ENCODE measurements at regions not wholly inside any gene's neighbourhood (a gene's known extent, or its start where the extent isn't known, plus 50 kb on each side); places are given as distances from the start of the nearest gene placed in this dataset.
"Not testable (repeated sequence)": the region's sequence is repeated elsewhere in the genome, so short reads cannot be mapped to it uniquely, and the experiment has no call there.

DNA sequence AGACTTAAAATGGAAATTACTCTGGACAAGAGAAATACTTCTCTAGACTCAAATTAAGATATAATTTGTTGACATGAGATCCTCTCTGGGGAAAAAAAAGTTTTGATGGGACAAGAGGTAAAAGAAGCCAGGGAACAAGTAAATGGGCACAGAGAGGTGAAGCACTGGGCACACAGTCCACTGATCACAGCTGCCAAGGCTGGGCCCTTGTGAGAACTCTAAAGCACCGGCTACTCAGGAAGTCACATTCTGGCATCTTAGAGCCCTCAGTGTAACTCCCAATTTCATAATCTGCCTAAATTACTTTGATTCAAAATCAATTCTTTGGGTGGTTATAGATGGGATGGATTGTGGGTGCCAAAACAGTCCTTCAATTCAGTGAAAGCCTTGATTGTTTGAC is 123.2 kb upstream of the CACNA2D1 start:
- no peak for DNase-seq (ENCODE audit: low read depth in 2 of 2)

DNA sequence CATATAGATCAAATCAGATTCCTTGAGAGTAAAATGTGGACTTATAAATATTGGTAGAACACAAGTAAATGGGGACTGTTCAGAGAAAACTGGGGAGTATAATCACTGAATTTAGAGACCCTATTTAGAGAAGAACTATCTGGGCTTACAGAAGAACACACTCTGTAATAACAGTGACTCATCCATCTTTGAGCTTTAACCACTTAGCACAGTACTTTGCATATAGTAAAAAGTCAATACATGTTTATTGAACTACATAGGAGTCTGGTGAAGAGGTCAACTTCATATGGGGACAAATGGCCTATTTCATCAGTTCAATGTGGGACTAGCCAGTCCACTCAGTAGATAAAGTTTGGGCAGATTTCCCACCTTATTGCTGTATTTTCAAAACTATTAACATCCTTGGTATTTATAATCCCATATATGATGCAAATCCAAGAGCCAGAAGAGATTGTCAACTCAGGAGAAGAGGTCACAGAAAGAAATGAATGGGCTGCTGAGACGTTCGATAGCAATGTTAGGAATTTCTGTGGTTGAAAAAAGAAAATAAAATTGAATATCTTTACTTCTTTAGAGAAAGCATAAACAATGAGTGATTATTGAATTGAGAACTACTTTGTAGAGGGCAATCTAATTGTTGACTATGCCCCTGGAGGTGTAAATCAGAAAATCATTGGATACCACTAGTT is 119.3 kb upstream of the CACNA2D1 start:
- peak; percentile 34 to 36 for DNase-seq (ENCODE audit: low read depth in 2 of 2)

DNA sequence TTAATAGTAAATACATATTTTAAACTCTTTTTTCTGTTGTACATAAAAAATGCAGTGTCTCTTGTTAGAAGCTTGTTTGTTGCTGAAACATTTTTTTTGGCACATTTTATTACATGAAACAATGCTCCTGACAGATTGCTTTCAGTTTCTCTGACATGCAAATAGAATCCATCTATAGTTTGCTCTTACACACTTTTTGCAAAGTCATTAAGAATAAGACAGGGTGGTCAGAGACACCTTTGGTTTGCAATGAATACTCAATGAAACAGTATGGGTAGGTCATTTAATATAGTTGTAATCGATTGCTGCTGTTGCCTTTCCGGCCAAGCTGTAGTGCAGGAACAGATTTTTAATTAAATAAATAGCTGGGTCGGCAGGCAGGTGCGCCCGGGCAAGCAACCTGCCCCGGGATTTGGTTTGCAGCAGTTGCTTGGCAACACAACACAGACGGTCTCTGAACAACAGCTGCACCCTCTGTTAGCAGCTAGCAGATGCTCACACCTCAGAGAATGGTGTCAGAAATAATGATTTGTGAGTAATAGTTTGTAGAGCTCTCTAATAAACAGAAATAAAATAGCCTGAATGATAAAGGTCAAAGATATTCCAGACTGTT is 115.7 kb upstream of the CACNA2D1 start:
- no peak for DNase-seq (ENCODE audit: low read depth in 2 of 2)

DNA sequence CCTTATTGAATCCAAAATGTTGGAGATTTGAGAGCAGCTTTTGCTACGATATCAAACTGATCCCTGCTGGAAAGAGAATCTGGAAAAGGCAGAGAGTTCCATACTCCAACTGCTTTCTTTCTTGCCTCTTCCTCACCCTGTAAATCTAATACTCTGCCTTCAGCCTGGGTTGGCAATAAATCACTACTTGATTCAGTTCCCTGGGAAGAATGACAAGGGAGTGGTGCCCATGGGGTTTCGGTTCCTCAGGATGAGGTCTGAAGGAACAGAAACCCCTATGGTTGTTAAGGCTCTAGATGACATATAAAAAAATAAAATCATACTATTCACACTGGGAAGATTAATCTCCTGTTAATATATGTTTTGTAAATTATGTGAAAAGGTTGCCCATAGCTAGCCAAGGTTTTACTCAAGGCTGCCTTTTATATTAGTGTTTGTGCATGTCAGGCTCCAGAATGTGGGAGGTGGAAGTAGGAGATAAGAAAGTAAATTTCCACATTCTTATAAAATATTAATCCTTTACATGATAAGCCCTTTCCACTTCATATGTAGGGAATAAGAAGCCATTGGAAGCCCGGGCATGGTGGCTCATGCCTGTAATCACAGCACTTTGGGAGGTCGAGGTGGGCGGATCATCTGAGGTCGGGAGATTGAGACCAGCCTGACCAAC is 106.2 kb upstream of the CACNA2D1 start:
- DNase-seq (ENCODE audit: low read depth in 2 of 2), result no peak

DNA sequence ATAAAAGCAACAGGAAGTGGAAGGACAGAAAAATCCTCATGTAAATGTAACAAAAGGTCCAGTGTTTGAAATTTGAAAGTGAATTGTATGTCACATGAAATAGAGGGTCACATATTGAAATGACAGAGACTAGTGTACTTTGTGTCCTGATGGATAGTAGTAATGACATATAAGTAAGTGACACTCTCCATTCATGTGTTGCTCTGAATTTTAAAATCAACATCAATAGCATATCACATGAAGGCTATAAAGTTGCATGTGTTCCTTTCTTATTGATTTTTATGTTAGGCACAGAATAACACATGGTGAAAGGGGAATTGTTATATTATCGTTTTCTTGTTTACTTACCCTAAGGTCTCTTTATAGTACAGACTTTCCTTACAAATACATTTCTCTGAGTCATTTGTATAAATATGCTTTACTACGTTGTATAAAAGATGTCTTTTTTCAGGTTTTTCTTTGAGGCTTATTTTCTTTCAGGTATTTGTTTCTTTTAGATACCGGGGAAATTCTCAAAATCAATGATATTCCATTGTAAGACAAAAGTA is 104.6 kb upstream of the CACNA2D1 start:
- no peak for DNase-seq (ENCODE audit: low read depth in 2 of 2)

DNA sequence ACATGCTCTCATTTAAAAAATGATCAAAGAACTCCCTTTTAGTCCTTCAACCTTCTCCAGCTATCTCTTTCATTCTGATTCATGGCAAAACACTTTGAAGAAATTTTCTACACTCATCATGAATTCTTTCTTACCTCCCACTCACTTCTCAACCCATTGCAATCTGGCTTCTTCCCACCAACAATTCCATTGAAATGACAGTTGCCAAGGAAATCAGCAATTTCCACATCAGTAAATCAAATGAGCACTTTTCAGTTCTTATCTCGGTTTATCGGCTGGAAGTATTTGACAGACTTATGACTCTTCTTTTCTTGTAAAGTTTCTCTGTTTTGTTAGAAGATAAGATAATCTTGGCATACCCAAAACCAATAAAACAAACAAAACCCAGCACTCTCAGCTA is 99.1 kb upstream of the CACNA2D1 start:
- peak; percentile 48 for DNase-seq (ENCODE audit: low read depth in 2 of 2)

DNA sequence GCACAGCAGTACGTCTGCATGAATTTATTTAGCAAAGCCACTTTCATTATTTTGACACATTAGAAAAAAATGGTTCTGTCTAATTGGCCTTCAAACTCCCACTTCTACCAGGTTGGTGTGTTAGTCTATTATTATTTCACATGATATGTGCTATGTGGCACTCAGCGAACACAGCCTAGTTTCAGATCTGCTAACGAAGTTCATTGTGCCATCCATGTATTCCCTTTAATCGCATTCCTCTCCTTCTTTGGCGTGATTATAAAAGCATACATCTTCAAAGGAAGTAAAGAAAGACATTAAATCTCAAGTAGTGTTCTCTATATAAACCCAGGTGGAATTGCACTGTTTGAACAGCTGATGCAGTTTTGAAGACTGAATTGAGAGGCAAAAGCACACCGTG is 96.4 kb upstream of the CACNA2D1 start:
- DNase-seq (ENCODE audit: low read depth in 2 of 2), result no peak

DNA sequence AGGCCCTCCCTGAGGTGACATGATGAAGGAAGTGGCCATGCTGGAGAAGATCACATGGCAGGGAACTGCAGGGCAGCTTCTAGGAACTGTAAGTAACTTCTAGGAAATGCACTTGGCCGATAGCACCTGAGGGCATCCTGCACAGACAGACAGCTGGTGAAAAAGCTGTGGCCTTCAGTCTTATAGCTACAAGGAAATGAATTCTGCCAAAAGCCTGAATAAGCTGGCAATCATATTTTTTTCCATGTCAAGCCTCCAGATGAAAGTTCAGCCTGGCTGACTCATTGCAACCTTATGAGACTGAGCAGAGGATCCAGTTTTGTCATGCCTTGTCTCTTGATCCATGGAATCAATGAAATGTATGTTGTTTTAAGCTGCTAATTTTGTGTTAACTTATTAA is 91.1 kb upstream of the CACNA2D1 start:
- no peak for DNase-seq (ENCODE audit: low read depth in 2 of 2)

DNA sequence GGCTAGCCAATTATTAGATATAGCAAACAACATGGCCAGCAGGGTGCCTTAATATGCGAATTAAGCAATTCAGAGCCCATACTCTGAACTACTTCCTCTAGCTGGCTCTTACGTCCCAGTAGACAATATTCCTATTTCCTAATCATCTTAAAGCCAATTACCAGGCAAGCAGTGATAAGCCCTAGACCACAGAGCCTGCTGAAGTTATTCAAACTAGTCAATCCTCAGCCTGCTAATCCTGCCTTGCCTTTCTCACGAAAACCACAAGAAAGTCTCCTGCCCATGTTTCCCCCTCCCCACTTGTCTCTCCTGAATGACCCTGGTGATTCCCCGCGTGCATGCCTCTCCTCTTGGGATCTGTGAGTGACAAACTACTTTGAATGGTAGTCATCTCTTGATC is 86.8 kb upstream of the CACNA2D1 start:
- no peak for DNase-seq (ENCODE audit: low read depth in 2 of 2)

DNA sequence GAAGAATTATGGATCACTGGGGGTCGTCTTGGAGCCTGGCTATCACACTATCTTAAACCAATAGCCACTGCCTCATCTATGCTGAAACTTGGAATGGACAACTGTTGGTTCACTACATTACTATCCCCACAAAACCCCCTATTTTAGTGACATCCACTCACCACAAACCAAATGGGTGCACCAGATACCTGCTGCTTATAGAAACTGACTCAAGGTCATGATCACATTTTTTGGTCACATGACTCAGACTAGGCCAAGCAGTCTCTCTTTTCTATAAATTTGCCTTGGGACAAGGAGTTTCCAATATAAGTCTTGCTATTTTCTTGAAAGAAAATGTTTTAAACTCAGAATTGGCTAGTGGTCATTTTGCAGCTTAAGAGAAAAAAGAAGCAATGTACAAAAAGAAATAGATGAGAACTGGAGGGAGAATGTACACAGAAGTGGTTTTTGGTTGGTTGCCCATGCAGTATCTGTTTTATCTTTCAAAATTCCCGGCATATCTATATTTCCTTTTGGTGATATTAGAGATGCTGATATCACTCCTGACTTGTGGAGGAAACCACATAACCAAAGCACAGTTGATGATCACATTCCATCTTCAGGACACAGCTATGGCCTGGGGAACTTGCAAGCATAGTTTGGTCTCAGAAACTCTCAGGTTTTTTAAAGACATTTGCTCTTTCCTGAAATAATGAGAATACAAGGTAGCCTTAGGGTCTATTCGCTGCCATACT is 85.2 kb upstream of the CACNA2D1 start:
- DNase-seq (ENCODE audit: low read depth in 2 of 2), result no peak

DNA sequence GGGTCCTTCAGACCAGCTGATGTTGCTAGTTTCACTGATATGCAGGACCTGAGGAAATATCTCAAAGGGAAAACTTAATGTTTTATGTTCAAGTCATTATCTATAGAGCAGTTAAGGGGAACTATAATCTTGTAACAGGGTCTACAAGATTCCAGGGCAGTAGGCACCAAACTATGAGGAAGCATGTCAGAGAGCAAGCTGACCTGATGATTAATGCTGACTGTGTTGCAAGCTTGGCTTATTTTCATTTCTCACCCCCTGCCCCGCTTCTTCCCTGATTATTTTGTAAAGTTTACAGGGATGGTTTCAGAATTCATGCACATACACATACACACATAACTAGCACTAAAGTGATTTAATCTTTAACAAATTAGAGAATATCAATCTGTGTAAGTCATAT is 84.3 kb upstream of the CACNA2D1 start:
- DNase-seq (ENCODE audit: low read depth in 2 of 2), result no peak

DNA sequence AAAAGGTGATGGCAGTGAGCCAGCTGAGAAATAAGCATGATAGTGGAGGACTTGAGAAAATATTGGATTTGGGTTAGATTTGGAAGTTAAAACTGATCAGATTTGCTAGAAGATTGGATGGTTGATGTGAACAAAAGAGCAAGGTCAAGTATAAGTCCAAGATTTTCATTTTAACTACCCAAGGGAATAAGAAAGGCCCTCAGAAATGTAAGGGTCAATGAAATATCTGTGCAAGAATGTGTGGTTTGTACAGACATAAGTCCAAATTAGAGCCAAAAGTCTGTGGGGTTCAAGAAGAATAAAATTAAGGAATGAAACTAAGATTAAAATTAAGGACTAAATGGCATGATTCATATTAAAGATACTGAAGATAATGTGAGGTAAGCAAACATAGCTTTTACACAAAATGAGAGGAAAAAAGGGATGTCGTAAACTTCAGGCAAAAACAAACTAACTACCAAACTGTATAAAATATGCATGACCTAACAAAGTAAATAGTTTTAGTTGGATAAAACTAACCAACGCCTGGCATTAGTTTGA is 78.4 kb upstream of the CACNA2D1 start:
- DNase-seq (ENCODE audit: low read depth in 2 of 2), result no peak

DNA sequence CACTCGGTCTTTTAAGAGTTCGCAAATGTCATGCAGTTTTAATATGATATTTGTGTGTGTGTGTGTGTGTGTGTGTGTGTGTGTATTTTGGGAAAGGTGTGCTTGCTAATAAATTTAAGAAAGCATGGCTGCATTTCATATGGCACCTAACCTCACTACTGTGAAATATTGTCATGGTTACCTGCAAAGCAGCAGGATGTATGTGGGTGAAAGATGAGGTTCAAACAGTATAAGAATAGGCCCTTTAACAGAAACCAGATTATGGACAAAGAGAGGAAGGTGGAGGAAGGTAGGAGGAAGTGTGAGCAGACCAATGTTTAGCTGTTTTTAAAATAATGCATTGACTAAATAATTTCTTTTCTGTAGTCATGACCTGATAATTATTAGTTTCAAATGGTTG is 73.5 kb upstream of the CACNA2D1 start:
- DNase-seq (ENCODE audit: low read depth in 2 of 2), result no peak

DNA sequence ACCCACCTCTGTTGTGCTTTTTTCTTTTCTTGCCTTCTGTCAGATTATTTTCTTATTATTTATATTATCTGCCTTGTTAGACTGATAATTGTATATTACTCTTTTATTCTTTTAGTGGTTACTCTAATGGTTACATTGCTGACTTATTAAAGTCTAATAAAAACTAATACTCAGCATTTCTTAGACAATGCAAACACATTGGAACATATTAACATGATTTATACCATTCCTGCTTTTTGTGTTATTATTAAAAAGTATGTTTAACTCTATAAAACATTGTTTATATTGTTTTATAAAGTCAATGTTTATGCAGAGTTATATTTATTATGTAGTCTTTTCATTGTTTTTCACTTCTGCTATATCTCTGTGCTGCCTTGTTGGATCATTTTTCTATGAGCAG is 68.0 kb upstream of the CACNA2D1 start:
- no peak for DNase-seq (ENCODE audit: low read depth in 2 of 2)

DNA sequence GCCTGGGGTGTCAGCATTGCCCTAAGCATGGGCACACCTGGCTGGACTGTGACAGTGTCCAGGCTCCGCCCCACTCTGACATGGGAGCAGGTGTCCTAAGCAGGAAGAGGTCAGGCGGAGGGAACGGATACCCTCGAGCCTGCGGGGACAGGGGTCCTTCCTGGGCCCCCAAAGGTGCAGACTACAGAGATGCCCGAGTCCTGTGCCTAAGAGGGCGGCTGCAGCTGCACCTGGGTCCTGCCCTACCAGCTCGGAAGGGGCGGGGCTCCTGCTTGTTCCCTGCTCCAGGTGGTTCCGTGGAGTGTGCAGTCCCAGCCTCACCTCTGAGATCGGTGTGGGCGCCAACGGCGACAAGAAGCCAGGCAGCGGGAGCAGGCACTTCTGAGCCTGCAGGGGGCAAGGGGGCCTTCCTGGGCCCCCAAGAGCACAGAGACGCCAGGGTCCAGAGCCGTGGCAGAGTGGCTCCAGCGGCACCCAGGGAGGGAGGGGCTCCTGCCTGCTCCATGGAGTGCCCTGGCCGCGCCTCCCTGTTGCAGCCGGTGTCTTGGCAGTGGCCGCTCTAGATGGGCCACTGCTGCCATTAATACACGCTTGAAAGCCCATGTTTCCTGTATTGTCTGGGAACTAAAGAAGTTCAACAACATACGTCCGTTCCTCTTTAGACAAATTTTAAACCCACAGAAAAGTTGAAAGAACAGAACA is 64.5 kb upstream of the CACNA2D1 start:
- DNase-seq (ENCODE audit: low read depth in 2 of 2), result no peak

DNA sequence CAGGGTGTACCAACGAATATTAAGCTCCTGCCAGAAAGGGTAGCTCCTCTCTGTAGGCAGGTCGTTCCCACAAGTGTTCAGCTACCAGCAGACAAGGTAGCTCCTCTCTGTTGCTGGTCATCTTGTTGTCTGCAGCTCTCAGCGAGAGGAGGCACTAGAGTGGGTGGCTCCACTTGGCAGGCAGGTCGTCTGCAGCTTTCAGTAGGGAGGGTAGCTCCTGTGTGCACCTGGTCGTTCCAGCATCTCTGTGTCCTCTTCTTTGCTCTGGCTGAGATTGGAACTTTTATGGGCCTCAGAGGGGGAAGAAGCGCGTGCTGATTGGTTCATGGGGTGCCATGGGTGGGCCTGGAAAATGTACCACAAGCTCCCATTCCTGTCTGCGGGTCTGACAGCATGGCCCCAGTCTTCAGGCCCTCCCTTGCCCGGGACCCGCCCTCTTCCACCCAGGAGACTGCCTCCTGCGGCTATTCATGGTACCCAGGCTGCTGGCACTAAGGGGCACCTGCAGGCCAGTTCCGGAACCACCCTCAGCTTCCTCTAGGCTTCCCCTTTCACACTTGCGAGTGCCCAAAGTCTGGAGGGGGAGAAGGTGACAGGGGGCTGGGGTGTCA is 63.9 kb upstream of the CACNA2D1 start:
- DNase-seq (ENCODE audit: low read depth in 2 of 2), result no peak

DNA sequence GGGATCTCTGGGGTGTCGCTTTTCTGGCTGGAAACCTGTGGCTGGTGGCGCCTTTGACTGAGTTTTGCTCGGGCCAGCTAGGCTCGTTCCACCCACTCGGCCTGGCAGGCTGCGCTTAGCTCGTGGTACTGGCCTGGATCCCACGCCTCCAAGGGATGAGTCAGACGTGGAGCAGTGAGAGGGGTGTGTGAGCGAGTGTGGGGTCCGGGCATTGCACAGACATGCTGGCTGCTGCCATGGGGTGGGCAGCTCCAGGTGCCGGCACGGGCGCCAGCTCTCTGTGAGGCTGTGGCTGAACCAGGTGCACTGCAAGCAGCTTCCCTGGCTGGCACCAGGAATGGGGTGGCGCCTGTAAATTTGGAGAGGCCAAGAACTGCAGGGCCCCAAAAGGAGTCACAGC is 63.1 kb upstream of the CACNA2D1 start:
- DNase-seq (ENCODE audit: low read depth in 2 of 2), result no peak

DNA sequence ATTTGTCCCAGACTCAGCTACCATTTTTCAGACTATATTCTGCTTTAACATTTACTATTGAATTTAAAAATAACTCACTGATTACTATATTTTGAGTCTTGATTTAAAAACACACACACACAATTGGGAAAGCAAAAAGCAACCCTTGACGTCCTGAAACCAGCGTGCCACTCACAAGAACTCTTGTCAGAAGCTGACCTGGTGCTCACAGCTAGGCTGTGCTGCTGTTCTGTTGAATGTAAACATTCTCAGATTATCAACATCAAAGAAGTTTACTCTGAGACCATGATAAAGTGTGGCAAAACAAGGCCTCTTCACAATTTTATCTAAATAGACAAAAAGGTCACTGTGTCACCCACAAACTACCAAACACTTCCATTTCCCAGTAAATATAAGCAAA is 62.6 kb upstream of the CACNA2D1 start:
- DNase-seq (ENCODE audit: low read depth in 2 of 2), result no peak

DNA sequence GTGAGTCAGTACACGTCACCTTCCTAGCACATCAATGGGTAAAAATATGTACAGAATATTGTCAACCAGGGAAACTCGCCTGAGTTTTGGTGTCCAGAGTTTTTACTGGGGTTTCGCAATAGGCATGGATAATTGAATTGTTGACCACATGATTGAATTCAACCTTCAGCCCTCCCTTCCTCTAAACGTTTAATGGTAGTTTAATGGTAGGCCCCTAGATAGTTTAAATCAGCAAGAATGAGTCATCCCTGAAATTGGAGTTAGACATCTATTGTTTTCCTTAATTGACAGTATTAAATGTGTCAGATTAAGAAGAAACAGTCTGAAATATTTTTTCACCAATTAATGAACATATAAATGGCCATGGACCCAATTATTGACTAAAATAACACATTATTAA is 57.8 kb upstream of the CACNA2D1 start:
- no peak for DNase-seq (ENCODE audit: low read depth in 2 of 2)

DNA sequence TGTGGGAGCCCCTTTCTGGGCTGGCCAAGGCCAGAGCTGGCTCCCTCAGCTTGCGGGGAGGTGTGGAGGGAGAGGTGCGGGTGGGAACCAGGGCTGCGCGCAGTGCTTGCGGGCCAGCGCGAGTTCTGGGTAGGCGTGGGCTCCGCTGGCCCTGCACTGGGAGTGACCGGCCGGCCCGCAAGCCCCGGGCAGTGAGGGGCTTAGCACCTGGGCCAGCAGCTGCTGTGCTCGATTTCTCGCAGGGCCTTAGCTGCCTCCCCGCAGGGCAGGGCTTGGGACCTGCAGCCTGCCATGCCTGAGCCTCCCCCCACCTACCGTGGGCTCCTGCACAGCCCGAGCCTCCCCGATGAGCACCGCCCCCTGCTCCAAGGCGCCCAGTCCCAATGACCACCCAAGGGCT is 56.0 kb upstream of the CACNA2D1 start:
- DNase-seq (ENCODE audit: low read depth in 2 of 2), result not testable (repeated sequence)

DNA sequence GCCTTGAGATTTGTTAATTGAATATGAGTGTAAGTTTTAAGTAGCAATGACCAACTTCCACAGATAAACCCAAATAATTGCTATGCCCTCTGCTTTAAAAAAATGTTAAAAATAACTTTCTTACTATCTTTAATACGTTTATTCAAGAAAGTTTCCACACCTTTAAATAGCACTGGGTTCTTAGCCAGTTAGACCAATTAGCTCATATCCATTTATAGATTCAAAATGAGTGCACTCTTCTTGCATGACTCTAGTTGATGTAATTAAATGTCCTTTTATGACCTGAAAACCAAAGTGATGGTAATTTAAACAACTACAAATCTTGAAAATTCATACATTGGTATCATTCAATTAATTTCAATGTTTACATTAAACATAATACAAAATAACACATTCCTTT is 50.8 kb upstream of the CACNA2D1 start:
- DNase-seq (ENCODE audit: low read depth in 2 of 2), result no peak
